ENCODE measurements at regions not wholly inside any gene's neighbourhood (a gene's known extent, or its start where the extent isn't known, plus 50 kb on each side); places are given as distances from the start of the nearest gene placed in this dataset.

GRCh38 chr11:134508219-134508990, 96.4 kb upstream of the B3GAT1 start:
- 2% methylated on average over 17 of the region's 17 CpGs for WGBS (ENCODE audit: insufficient coverage, low coverage, missing lambda C conversion rate)
- no peak for FAIRE-seq
- Histone ChIP-seq H3K27ac (ENCODE audit: extremely low read depth, low read depth, low read length) (no peak overlapping the region), H3K79me2 (ENCODE audit: control insufficient read depth, insufficient read depth, low read length) (no peaks in the 10 kb centered on the region), H3K4me1 (replicated peaks in 1 of 2; ENCODE audit: control insufficient read depth in 2 of 2, insufficient read depth in 2 of 2, low read length in 2 of 2) (no peaks in the 10 kb centered on the region), H3K4me2 (ENCODE audit: insufficient read depth, low read length) (no peak overlapping the region), H2AFZ (ENCODE audit: low read depth, low read length) (no peak overlapping the region), H4K20me1 (replicated peaks; ENCODE audit: control insufficient read depth, insufficient read depth, low read length) (no peaks in the 10 kb centered on the region; the same call in 1 of the 2 replicates), H3K9me1 (ENCODE audit: control insufficient read depth, insufficient read depth, low read length) (no peaks in the 10 kb centered on the region), H3K36me3 (ENCODE audit: control insufficient read depth, insufficient read depth, low read length) (no peaks in the 10 kb centered on the region), H3K9ac (ENCODE audit: insufficient read depth in 1 of 2, low read depth in 2 of 2, low read length in 2 of 2) (no peak overlapping the region), H3K4me3 (no peak overlapping the region), H3K9me3 (replicated peaks; ENCODE audit: control insufficient read depth, insufficient read depth, low read depth, low read length) (no peaks in the 10 kb centered on the region), H3K27me3 (ENCODE audit: control insufficient read depth in 2 of 2, insufficient read depth in 2 of 2, low read length in 2 of 2) (peaks cover 19 to 75% of the 10 kb centered on the region in 2 experiments; a peak in 4 of 5 replicates)
- ChIA-PET POLR2A (interaction anchor here (0.8 kb wide), 1 partner anchor 9 kb away, joined by 4 read pairs; no protein-coding TSS in a partner anchor), CTCF (ENCODE audit: low intra/inter-chr PET ratio) (no interaction called here)
- no peak for DNase-seq (ENCODE audit: extremely low read depth in 1 of 4, low spot score in 3 of 4)
- in situ Hi-C loops (cut with MboI), result no loop called here
- no peak for ATAC-seq
- intact Hi-C loops (cut with micrococcal nuclease), result no loop called here
- BruUV-seq (replicated peaks), result no TSS peak
- TF ChIP-seq, protein P1, sequence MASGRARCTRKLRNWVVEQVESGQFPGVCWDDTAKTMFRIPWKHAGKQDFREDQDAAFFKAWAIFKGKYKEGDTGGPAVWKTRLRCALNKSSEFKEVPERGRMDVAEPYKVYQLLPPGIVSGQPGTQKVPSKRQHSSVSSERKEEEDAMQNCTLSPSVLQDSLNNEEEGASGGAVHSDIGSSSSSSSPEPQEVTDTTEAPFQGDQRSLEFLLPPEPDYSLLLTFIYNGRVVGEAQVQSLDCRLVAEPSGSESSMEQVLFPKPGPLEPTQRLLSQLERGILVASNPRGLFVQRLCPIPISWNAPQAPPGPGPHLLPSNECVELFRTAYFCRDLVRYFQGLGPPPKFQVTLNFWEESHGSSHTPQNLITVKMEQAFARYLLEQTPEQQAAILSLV (tag; IDR thresholded peaks at IDR 0.05), result no peak
- TF ChIP-seq E4F1 (CRISPR knock-in tag; IDR thresholded peaks at IDR 0.05; ENCODE audit: borderline replicate concordance) (no peak), ZNF277 (CRISPR knock-in tag; IDR thresholded peaks at IDR 0.05; ENCODE audit: borderline replicate concordance) (no peak), EGR1 (conservative IDR thresholded peaks at IDR 0.05) (no peak), GABPB2 (CRISPR knock-in tag; conservative IDR thresholded peaks at IDR 0.05) (no peak), HNRNPH1 (optimal IDR thresholded peaks at IDR 0.05; ENCODE audit: low read depth, low read length) (no peak), NR2C2 (CRISPR knock-in tag; IDR thresholded peaks at IDR 0.05) (no peak), NR2C2 (tag; IDR thresholded peaks at IDR 0.05) (no peak), RFX5 (IDR thresholded peaks at IDR 0.05; ENCODE audit: low read depth, low read length) (no peak), NCOR1 (IDR thresholded peaks at IDR 0.05) (no peak), GATA2 (CRISPR knock-in tag; IDR thresholded peaks at IDR 0.05) (no peak), KAT7 (CRISPR knock-in tag; IDR thresholded peaks at IDR 0.05; ENCODE audit: borderline replicate concordance) (no peak)
